OCI-LY3 (cell line): ENCODE measurements at regions not wholly inside any gene's neighbourhood (a gene's known extent, or its start where the extent isn't known, plus 50 kb on each side); places are given as distances from the start of the nearest gene placed in this dataset.

Source experiments
- CTCF ChIP-seq: fragments of 200-600, 300-600 bp; sonication (generic); IDR thresholded peaks from 2 replicates; pipeline ENCODE4 v1.5.1; 2014; ENCODE audit warnings: antibody characterized with exemption, low read length, low read depth
- EZH2phosphoT487 ChIP-seq: fragments of 200-600 bp; shearing (Covaris generic); IDR thresholded peaks from 2 replicates; pipeline ENCODE4 v1.6.1; 2018; ENCODE audit warnings: antibody characterized with exemption, mixed run types, low read depth

GRCh38 chrX:18045436-18045835, 175.2 kb downstream of the BEND2 start:
- TF ChIP-seq CTCF (no peak), EZH2phosphoT487 (no peak)
